Stimulated activated CD8-positive, alpha-beta memory T cell treated with anti-CD3 and anti-CD28 coated beads, Interleukin-7, amount 100 ng/mL, for 4 hours (primary cell): ENCODE measurements at regions not wholly inside any gene's neighbourhood (a gene's known extent, or its start where the extent isn't known, plus 50 kb on each side); places are given as distances from the start of the nearest gene placed in this dataset.

ENCODE experiments used
- DNase-seq, 2 donors: peaks; one replicate each; pipeline ENCODE4 v3.0.0-alpha.2; 2020; ENCODE audit warnings: low read depth in 2 of 2

- peak; percentile 36 to 59 for DNase-seq
Measured at GRCh38 chr7:50209461-50210135, 94.9 kb upstream of the IKZF1 start.

- peak in 1 of 2 donors; percentile 31 for DNase-seq
Measured at GRCh38 chr7:50208378-50208982, 96.0 kb upstream of the IKZF1 start.

GRCh38 chr7:50207686-50208255, 96.7 kb upstream of the IKZF1 start:
- DNase-seq: no peak

- DNase-seq: no peak
Measured at GRCh38 chr7:50207251-50207564, 97.3 kb upstream of the IKZF1 start.

- peak; percentile 73 to 76 for DNase-seq
Measured at GRCh38 chr7:50206453-50207250, 97.9 kb upstream of the IKZF1 start.

GRCh38 chr7:50205011-50205410, 99.5 kb upstream of the IKZF1 start:
- DNase-seq: no peak

- DNase-seq: no peak
Measured at GRCh38 chr7:50204581-50204980, 99.9 kb upstream of the IKZF1 start.

- DNase-seq: no peak
Measured at GRCh38 chr7:50203521-50203920, 101.0 kb upstream of the IKZF1 start.

GRCh38 chr7:50202052-50202555, 102.4 kb upstream of the IKZF1 start:
- DNase-seq: no peak

GRCh38 chr7:50199824-50200223, 104.7 kb upstream of the IKZF1 start:
- no peak for DNase-seq

GRCh38 chr7:50197549-50197948, 104.5 kb upstream of the ZPBP start:
- peak; percentile 58 to 62 for DNase-seq

- DNase-seq: no peak
Measured at GRCh38 chr7:50196719-50197118, 103.7 kb upstream of the ZPBP start.

GRCh38 chr7:50190776-50191175, 97.7 kb upstream of the ZPBP start:
- no peak for DNase-seq

GRCh38 chr7:50189371-50189770, 96.3 kb upstream of the ZPBP start:
- no peak for DNase-seq

- DNase-seq: no peak
Measured at GRCh38 chr7:50185951-50186682, 93.1 kb upstream of the ZPBP start.

- DNase-seq: no peak
Measured at GRCh38 chr7:50185208-50185607, 92.2 kb upstream of the ZPBP start.

GRCh38 chr7:50184271-50184990, 91.4 kb upstream of the ZPBP start:
- no peak for DNase-seq

GRCh38 chr7:50182759-50183158, 89.7 kb upstream of the ZPBP start:
- DNase-seq: no peak

- no peak for DNase-seq
Measured at GRCh38 chr7:50181081-50181480, 88.0 kb upstream of the ZPBP start.

GRCh38 chr7:50178166-50178565, 85.1 kb upstream of the ZPBP start:
- DNase-seq: no peak

GRCh38 chr7:50174948-50175347, 81.9 kb upstream of the ZPBP start:
- no peak for DNase-seq
